ENCODE measurements at regions not wholly inside any gene's neighbourhood (a gene's known extent, or its start where the extent isn't known, plus 50 kb on each side); places are given as distances from the start of the nearest gene placed in this dataset.

DNA sequence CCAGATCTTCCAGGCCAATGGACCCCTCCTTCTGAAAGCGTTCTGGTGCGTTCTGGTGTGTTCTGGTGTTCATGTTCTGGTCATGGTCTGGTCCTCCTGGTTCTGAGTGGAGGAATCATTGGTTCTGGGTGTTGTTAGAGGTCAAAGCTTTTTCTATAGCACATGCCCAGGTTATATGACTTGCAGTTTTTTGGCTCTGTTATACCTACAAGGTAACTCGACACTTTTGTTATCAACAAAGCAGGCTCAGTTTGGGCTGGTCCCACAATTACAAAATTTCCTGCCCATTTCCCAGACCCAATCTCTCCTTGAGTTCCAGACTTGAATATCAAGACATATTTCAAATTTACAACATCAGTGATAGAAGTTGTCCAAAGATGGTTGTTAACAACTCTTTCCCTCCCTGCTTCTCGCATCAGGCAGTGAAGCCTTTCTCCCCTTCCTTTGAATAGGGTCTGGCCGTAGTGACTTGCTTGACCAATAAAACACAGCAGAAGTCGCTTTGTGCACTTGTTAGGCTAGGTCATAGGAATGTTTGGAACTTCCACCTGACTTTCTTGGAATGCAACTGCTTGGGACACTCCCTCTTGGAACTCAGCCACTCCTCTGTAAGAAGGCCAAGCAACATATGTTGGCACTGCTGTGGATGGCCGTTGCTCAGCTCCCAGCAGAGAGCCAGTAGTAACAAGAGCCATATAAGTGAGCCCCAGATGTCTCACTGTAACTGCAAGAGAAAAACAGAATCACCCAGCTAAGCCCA, 83.1 kb upstream of the STEAP1B start:
- H3K36me3 Mint-ChIP-seq (ENCODE audit: low read depth), result peaks cover 6% of the 10 kb centered on the region
- no peak overlapping the region for H3K4me3 Mint-ChIP-seq
- peaks cover 12% of the 10 kb centered on the region for H3K27me3 Mint-ChIP-seq
- H3K9me3 Mint-ChIP-seq, result peaks cover 16% of the 10 kb centered on the region
- peaks cover 44% of the 10 kb centered on the region for H3K4me1 Mint-ChIP-seq (ENCODE audit: low read depth)
- no peak overlapping the region for H3K27ac Mint-ChIP-seq
- intact Hi-C loops (cut with micrococcal nuclease), result no loop called here

DNA sequence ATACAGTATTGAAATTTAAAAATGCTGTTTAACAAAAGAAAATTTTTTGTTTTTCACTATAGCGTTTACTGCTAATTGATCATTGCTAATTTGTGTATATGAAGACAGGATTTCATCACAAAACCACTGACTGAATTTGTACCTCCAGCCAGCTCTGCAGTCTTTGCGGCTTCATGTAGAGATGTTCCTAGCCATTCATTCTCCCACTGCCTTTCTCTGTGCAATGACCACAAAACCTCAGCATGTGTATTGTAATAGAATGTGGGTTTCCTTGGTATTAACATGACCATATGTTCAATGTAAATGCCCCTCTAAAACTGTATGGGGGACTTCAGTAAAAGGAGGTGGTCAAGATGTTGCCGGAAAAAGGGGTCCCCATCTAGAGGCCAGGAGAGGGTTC, 81.1 kb upstream of the STEAP1B start:
- Mint-ChIP-seq H3K27me3 (peaks cover 12% of the 10 kb centered on the region), H3K36me3 (ENCODE audit: low read depth) (peaks cover 6% of the 10 kb centered on the region), H3K9me3 (peaks cover 16% of the 10 kb centered on the region), H3K4me3 (no peak overlapping the region), H3K4me1 (ENCODE audit: low read depth) (peaks cover 39% of the 10 kb centered on the region), H3K27ac (no peak overlapping the region)
- intact Hi-C loops (cut with micrococcal nuclease), result no loop called here

DNA sequence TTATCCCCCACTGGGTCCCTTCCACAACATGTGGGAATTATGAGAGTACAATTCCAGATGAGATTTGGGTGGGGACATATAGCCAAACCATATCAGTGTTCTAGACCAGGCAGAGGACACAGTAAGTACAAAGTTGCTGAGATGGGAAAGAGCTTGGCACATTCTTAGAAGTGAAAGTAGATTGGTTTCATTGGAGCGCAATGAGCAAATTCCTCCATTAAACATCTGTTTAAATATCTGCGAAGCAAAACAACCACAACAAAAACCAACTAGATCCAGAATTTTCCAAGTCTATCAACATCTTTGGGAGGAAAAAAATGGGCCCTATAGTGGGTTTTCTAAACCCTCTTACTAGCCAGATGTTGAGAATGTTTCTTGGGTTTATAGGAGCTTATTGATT, 80.0 kb upstream of the STEAP1B start:
- Mint-ChIP-seq H3K4me3 (no peak overlapping the region), H3K4me1 (ENCODE audit: low read depth) (peaks cover 51% of the 10 kb centered on the region), H3K9me3 (peaks cover 16% of the 10 kb centered on the region), H3K36me3 (ENCODE audit: low read depth) (peaks cover 6% of the 10 kb centered on the region), H3K27ac (no peak overlapping the region), H3K27me3 (peaks cover 12% of the 10 kb centered on the region)
- intact Hi-C loops (cut with micrococcal nuclease), result no loop called here

DNA sequence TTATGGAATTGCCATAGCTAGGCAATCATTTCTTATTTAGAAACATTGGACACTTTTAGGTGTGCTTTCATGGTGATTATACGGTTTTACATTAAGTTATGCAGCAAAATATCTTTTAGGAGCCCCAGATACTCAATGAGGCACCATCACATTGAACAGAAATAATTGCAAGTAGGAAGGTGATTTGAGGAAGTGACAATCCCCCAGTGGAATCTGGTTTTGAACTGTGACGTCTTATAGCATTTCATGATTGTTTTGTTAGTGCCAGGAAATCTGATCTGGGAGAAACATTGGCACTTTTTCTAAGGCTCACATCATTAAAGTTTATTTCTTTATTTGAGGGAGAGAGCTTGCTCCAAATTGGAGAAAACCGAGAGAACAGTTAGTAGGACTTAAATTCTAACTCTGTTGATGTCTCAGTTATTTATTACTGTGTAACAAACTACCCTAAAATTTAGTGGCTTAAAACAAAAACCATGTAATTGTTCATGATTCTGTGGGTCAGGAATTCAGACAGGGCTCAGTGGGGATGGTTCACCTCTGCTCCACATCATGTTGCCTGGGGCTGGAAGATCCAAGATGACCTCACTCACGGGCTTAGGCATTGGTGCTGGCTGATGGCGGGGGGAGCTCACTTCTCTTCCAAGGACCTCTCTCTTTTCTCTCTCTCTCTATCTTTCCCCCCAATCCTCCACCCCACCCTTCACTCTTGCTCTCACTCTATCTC, 78.2 kb upstream of the STEAP1B start:
- Mint-ChIP-seq H3K36me3 (ENCODE audit: low read depth) (peaks cover 6% of the 10 kb centered on the region), H3K4me3 (no peak overlapping the region), H3K4me1 (ENCODE audit: low read depth) (peaks cover 44% of the 10 kb centered on the region), H3K27me3 (peaks cover 11% of the 10 kb centered on the region), H3K27ac (peak overlapping the region; percentile 8), H3K9me3 (peaks cover 16% of the 10 kb centered on the region)
- intact Hi-C loops (cut with micrococcal nuclease), result no loop called here

DNA sequence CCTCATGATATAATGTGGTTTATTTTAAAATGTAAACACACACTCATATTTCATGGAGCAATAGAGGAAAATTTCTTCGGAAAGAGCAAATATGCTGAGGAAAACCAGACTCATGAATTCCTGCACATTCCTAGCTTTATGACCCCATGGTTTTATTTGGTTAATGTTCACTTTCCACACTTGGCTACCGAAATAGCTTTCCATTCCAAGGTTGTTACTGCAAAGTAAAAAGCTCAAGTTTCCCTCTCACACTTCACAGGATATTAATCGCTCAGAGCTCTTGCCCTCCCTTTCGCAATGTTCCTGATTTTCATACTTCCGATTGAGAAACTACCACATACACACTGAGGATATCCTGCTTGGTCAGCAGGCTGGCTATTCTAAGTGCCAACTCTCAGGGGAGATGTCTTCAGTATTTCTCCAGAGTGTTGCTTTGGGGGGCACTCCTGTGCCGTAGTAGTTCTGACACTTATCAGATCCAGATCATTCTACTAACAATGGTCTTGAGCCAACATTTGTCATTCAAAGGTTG, 77.5 kb upstream of the STEAP1B start:
- Mint-ChIP-seq H3K27me3 (peaks cover 13% of the 10 kb centered on the region), H3K27ac (peak overlapping the region; percentile 8), H3K9me3 (peaks cover 16% of the 10 kb centered on the region), H3K4me1 (ENCODE audit: low read depth) (peaks cover 41% of the 10 kb centered on the region), H3K36me3 (ENCODE audit: low read depth) (peaks cover 6% of the 10 kb centered on the region), H3K4me3 (no peak overlapping the region)
- intact Hi-C loops (cut with micrococcal nuclease), result no loop called here

DNA sequence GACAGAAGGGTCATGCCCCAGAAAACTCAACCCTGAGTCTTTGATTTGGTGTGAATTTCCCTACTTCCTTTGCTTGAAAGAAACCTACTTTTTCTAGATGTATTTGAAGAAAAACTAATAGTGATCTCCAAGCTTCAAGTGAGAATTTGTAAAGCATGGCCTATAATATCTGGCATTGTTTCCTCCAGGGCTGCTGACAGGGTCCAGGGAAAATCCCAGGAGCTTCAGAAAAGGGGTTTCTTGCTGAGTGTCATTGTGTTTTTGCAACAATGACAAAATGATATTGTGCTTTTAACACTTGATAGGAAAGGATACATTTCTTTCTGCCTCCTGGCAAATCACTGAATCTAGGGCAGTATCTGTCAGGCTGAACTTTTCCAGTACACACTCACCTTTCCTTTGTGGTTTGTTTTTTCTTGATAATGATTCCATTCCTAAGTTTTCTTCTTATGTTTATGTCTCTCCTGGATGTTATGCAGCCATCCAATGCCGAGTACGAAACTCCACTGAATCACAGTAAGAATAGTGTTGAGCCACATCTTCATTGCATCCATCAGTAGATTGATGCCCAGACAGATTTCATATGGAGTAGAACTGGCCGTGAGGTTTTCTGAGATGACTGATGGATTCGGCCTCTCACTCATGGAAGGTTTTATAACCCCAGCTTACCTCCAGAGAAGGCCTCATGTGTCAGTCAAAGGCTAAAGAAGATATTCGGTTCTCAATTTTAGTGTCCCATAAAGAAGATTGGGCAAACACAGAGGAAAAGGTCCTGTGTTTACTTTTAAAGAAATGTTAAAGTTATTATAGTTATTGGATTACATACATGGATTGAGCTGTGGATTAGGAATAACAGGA, 76.9 kb upstream of the STEAP1B start:
- intact Hi-C loops (cut with micrococcal nuclease), result no loop called here
- Mint-ChIP-seq H3K9me3 (peaks cover 16% of the 10 kb centered on the region), H3K27me3 (peaks cover 16% of the 10 kb centered on the region), H3K36me3 (ENCODE audit: low read depth) (peaks cover 6% of the 10 kb centered on the region), H3K4me3 (no peak overlapping the region), H3K4me1 (ENCODE audit: low read depth) (peaks cover 44% of the 10 kb centered on the region), H3K27ac (no peak overlapping the region)

DNA sequence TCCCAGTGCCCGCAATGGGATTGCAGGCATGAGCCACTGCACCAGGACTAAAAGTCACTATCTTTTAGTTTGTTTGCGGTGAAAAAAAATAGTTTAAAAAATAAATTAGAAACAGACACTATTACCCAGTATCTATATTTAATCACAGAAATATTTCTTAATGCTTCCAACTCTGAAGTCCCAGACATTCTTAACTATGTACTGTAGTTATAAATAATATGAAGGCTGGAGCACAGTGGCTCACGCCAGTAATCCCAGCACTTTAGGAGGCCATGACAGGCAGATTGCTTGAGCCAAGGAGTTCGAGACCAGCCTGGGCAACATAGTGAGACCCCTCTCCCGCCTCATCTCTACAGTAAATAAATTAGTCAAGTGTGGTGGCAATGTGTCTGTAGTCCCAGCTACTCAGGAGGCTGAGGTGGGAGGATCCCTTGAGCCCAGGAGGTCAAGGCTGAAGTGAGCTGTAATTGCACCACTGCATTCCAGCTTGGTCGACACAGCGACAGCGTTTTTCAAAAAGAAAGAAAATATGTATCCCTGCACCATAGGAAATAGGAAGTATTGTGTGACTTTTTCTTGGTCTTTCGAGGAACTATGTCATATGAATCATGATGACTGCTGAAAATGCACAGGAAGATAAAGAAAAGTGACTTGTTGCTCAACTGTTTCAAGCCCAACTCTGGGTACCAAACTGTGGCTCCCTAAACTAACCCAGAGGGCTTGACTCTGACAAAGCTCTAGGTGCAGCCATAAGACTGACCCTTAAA, 74.9 kb upstream of the STEAP1B start:
- Mint-ChIP-seq H3K9me3 (peaks cover 15% of the 10 kb centered on the region), H3K4me1 (ENCODE audit: low read depth) (peaks cover 63% of the 10 kb centered on the region), H3K4me3 (no peak overlapping the region), H3K36me3 (ENCODE audit: low read depth) (peaks cover 6% of the 10 kb centered on the region), H3K27me3 (peaks cover 19% of the 10 kb centered on the region), H3K27ac (peak overlapping the region; percentile 45)
- intact Hi-C loops (cut with micrococcal nuclease), result no loop called here

DNA sequence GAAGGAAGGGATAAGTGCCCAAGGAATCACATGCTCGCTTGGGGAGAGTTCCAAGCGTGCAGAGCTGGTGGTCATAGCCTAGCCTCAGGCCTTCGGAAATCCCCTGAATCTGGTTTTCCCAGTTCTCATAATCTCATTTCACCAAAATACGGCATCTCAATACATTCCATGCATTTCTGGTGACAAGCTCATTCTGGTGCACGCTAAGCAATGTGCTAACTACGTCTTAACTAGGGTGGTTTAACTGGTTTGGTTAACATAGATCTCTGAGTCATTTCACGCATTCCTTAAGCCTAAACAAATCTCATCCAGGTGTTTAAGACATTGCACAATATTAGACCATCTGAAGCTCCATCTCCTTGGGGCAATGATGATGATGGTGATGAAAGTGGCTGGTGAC, 72.9 kb upstream of the STEAP1B start:
- Mint-ChIP-seq H3K4me3 (no peak overlapping the region), H3K4me1 (ENCODE audit: low read depth) (peaks cover 64% of the 10 kb centered on the region), H3K27me3 (peaks cover 26% of the 10 kb centered on the region)

DNA sequence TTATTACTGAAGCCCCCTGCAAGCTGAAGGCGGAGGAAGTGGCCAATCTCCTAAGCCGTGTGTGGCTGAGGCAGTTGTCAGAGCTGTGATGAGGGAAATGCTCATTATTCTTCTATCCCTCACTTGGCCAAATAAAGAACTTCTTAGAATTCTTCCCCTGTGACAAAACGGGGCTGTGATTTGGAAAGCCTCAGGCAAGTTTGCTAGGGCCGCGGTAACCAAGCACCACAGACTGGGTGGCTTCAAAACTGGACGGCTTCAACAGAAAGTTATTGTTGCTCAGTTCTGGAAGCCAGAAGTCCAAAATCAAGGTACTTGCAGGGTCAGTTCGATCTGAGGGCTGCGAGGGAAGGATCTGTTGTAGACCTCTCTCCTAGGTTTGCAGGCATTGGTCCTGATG, 72.3 kb upstream of the STEAP1B start:
- H3K27me3 Mint-ChIP-seq, result peaks cover 30% of the 10 kb centered on the region
- no peaks in the 10 kb centered on the region for H3K36me3 Mint-ChIP-seq (ENCODE audit: low read depth)
- H3K4me1 Mint-ChIP-seq (ENCODE audit: low read depth), result peaks cover 58% of the 10 kb centered on the region
- intact Hi-C loops (cut with micrococcal nuclease), result no loop called here
- H3K27ac Mint-ChIP-seq, result no peak overlapping the region
- no peaks in the 10 kb centered on the region for H3K9me3 Mint-ChIP-seq
- no peak overlapping the region for H3K4me3 Mint-ChIP-seq

More for the DNA sequence above, 72.9 kb upstream of the STEAP1B start:
- no peaks in the 10 kb centered on the region for H3K9me3 Mint-ChIP-seq
- H3K36me3 Mint-ChIP-seq (ENCODE audit: low read depth), result no peaks in the 10 kb centered on the region
- intact Hi-C loops (cut with micrococcal nuclease), result no loop called here
- H3K27ac Mint-ChIP-seq, result no peak overlapping the region

DNA sequence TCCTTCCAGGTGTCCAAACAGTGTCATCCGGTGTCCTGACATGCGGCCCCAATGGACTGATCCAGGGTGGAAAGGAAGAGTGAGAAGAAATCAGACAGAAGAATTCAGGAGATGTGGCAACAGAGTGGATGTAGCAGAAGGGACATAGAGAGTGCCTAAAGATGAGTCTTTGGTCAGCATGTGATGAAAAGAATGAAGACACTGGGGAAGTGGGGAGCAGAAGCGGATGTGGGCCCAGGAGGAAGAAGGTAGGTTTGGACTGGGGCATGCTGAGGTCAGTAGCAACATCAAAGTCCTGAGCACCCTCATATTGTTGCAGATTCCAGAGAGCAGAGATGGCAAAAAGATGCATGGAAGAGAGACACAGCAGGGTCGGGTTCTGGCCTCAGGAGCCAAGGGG, 71.8 kb upstream of the STEAP1B start:
- H3K36me3 Mint-ChIP-seq (ENCODE audit: low read depth), result no peaks in the 10 kb centered on the region
- peaks cover 32% of the 10 kb centered on the region for H3K27me3 Mint-ChIP-seq
- no peaks in the 10 kb centered on the region for H3K9me3 Mint-ChIP-seq
- intact Hi-C loops (cut with micrococcal nuclease), result no loop called here
- H3K27ac Mint-ChIP-seq, result peak overlapping the region; percentile 2
- peaks cover 57% of the 10 kb centered on the region for H3K4me1 Mint-ChIP-seq (ENCODE audit: low read depth)
- no peak overlapping the region for H3K4me3 Mint-ChIP-seq

DNA sequence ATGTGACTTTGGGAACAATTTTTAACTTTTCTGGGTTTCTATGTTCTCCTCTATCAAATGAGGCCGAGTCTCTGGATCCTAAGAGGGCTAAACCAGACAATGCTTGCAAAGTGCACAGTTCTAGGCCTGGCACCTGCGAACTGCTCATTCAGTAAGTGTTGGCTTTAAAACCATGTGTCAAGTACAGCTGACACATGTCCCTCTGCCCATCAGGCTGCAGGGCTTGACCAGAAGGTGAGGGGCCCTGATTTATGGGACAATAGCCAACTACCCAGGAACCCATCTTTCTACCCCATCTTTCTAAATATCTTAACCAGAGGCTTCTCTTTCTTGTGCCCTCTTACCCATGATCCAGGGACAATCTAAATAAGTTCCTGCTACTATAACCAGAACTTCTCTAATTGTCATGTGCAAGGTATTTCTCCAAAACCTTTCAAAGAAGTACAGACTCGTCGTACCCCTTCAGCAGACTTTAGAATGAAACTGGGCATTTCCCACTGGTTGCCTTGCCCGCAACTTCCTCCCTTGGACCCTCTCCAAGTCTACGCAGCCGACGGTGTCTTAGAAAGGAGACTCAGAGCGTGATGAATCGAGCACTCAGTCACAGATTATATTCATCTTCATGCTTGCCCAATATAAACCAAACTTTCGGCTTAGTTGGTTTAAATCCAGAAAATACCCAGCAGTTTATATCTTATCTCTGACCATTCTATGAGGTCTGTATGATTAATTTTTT, 69.8 kb upstream of the STEAP1B start:
- Mint-ChIP-seq H3K9me3 (no peaks in the 10 kb centered on the region), H3K4me3 (no peak overlapping the region), H3K27me3 (peaks cover 32% of the 10 kb centered on the region), H3K36me3 (ENCODE audit: low read depth) (no peaks in the 10 kb centered on the region), H3K27ac (no peak overlapping the region), H3K4me1 (ENCODE audit: low read depth) (peaks cover 59% of the 10 kb centered on the region)
- intact Hi-C loops (cut with micrococcal nuclease), result loop anchor here (10.0 kb wide), 1 partner anchor 485 kb away; no protein-coding TSS in a partner anchor

DNA sequence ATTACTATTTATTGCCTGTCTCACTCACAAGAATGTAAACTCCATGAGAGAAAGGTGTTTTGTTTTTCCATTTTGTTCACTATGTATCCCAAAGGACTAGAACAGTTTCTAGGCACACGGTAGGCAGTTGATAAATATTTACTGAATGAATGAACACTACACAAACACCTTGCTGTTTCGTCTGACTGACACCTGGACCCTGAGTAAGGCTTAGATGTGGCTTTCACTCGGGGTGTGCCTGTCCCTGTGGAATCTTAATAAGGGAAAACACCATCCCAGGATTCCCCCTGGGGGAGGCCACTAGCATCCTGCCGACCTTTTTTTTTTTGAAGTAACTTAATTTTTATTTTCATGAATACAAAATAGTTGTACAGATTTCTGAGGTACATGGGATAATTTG, 66.6 kb upstream of the STEAP1B start:
- Mint-ChIP-seq H3K4me3 (no peak overlapping the region), H3K27ac (peak overlapping the region; percentile 86), H3K27me3 (peaks cover 38% of the 10 kb centered on the region), H3K36me3 (ENCODE audit: low read depth) (no peaks in the 10 kb centered on the region), H3K4me1 (ENCODE audit: low read depth) (peaks cover 84% of the 10 kb centered on the region), H3K9me3 (no peaks in the 10 kb centered on the region)
- intact Hi-C loops (cut with micrococcal nuclease), result loop anchor here (10.0 kb wide), 1 partner anchor 488 kb away; no protein-coding TSS in a partner anchor

Measured in dendritic cell treated with granulocyte-macrophage colony-stimulating factor and Interleukin-4, amounts not matched to agents 40 ng/mL and 50 ng/mL, for 4 days (primary cell).